ENCODE measurements at regions not wholly inside any gene's neighbourhood (a gene's known extent, or its start where the extent isn't known, plus 50 kb on each side); places are given as distances from the start of the nearest gene placed in this dataset.
A peak's percentile ranks its signal among the peaks of the same experiment; 100 is the strongest.
"Not testable (repeated sequence)": the region's sequence is repeated elsewhere in the genome, so short reads cannot be mapped to it uniquely, and the experiment has no call there.

DNA sequence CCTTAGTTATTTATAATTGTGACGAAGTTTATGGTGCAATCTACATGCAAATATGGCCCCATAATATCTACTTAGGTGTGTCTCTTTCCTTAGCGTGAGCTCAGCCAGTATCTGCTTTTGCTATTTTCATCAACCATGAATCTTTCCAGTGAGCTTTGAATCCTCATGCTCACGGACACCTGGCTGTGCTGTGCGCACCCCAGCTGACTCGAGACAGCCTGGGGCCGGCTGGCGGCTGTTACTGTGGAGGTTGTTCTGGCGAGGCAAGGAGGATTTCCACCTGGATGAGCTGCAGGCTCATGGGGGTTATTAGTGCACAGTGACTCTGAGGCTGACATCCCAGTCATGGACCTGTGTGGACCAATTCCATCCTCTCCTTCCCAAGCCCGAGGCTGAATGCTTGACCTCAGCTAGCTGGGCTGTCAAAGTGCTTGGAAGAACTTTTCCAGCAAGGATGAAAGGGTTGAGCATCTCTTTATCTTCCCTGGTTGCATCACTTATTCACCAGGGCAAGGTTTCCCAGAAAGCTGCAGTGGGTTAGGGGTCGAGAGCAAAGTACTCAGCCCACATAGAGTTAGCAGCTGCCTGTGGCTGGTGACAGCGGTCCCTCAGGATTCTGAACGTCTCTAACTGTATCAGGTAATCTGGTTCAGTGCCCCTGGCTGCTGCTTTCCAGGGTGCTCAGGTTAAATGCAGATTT, 141.7 kb downstream of the ARL4C start:
- peak; percentile 9 for DNase-seq (ENCODE audit: extremely low read depth, insufficient read length)
- H3K36me3 ChIP-seq (ENCODE audit: control insufficient read depth, insufficient read depth, low read length) = no peaks in the 10 kb centered on the region
- TF ChIP-seq, protein P1, sequence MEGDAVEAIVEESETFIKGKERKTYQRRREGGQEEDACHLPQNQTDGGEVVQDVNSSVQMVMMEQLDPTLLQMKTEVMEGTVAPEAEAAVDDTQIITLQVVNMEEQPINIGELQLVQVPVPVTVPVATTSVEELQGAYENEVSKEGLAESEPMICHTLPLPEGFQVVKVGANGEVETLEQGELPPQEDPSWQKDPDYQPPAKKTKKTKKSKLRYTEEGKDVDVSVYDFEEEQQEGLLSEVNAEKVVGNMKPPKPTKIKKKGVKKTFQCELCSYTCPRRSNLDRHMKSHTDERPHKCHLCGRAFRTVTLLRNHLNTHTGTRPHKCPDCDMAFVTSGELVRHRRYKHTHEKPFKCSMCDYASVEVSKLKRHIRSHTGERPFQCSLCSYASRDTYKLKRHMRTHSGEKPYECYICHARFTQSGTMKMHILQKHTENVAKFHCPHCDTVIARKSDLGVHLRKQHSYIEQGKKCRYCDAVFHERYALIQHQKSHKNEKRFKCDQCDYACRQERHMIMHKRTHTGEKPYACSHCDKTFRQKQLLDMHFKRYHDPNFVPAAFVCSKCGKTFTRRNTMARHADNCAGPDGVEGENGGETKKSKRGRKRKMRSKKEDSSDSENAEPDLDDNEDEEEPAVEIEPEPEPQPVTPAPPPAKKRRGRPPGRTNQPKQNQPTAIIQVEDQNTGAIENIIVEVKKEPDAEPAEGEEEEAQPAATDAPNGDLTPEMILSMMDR (IDR thresholded peaks at IDR 0.05; ENCODE audit: insufficient read depth, low read length, poor library complexity, severe bottlenecking) = no peak

DNA sequence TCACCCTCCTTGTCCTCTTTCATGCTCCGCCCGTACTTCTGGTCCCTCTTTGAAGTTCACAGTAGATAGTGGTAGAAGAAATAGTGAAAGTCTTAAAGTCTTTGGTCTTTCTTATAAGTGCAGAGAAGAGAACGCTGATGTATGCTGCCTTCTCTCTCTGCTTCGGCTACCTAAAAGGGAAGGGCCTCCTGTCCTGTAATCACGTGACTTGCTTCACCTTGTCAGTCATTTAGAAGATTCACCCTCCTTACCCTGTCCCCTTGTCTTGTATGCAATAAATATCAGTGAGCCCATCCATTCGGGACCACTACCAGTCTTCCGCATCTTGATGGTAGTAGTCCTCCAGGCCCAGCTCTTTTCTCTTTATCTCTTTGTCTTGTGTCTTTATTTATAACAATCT, 144.6 kb downstream of the ARL4C start:
- H3K4me3 ChIP-seq (replicated peaks; ENCODE audit: low read depth, low read length) = no peak overlapping the region
- no peaks in the 10 kb centered on the region for H3K36me3 ChIP-seq (ENCODE audit: control insufficient read depth, insufficient read depth, low read length)
- TF ChIP-seq, protein P1 (IDR thresholded peaks at IDR 0.05; ENCODE audit: insufficient read depth, low read length, poor library complexity, severe bottlenecking) = no peak
- no peak for DNase-seq (ENCODE audit: extremely low read depth, insufficient read length)
- H3K27me3 ChIP-seq (replicated peaks; ENCODE audit: control insufficient read depth, insufficient read depth, low read length) = no peaks in the 10 kb centered on the region

More for the DNA sequence above, 141.7 kb downstream of the ARL4C start:
- no peak overlapping the region for H3K4me3 ChIP-seq (replicated peaks; ENCODE audit: low read depth, low read length)
- no peaks in the 10 kb centered on the region for H3K27me3 ChIP-seq (replicated peaks; ENCODE audit: control insufficient read depth, insufficient read depth, low read length)

DNA sequence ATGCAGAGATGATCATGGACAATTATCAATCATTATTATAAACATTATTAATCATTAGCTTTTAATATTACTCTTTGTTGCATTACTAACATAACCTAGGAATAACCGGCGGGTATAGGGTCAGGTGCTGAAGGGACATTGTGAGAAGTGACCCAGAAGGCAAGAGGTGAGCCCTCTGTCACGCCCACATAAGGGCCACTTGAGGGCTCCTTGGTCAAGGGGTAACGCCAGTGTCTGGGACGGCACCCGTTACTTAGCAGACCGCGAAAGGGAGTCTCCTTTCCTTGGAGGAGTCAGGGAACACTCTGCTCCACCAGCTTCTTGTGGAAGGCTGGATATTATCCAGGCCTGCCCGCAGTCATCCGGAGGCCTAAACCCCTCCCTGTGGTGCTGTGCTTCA, 145.0 kb downstream of the ARL4C start:
- H3K27me3 ChIP-seq (replicated peaks; ENCODE audit: control insufficient read depth, insufficient read depth, low read length); H3K4me3 ChIP-seq (replicated peaks; ENCODE audit: low read depth, low read length); DNase-seq (ENCODE audit: extremely low read depth, insufficient read length); H3K36me3 ChIP-seq (ENCODE audit: control insufficient read depth, insufficient read depth, low read length): not testable (repeated sequence)

DNA sequence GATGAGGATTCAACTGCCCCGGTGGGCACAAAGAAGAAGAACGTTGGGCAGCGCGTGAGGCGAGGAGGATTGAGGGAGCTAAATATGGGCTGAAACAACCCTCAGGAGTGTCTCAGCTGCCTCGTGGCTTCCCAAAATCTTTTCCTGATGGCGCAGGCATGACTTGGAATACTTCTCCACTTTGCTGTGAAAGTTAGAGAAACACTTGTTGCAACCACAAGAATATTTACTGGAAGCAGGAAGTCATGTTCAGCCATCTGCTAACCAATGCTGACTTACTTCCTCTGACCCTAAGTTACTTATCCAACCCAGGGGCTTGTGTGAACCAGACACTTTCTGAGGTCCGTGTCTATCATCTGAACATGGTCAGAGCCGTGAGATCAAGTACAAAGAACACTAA, 148.8 kb downstream of the ARL4C start:
- H3K27me3 ChIP-seq (replicated peaks; ENCODE audit: control insufficient read depth, insufficient read depth, low read length) = no peaks in the 10 kb centered on the region
- TF ChIP-seq, protein P1 (IDR thresholded peaks at IDR 0.05; ENCODE audit: insufficient read depth, low read length, poor library complexity, severe bottlenecking) = no peak
- no peak overlapping the region for H3K4me3 ChIP-seq (replicated peaks; ENCODE audit: low read depth, low read length)
- no peak for DNase-seq (ENCODE audit: extremely low read depth, insufficient read length)
- no peaks in the 10 kb centered on the region for H3K36me3 ChIP-seq (ENCODE audit: control insufficient read depth, insufficient read depth, low read length)

DNA sequence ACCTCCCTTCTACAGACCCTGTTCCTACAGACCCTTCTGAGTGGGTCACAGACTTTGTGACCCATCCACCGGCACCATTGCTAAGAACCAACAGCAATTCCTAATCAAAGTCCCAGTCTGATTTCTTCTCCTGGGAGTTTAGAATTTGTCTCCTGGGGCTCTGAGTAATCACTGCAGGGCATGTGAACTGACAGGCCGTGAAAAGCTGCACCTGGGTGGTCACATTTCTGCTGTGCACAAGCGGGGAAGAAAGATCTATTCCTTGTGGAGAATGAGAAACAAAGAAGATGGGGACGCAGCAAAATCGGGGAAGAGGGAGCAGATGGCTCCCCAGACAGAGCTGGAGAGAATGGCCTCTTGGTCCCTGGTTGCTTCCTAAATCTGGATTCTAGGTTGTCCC, 151.0 kb downstream of the ARL4C start:
- H3K36me3 ChIP-seq (ENCODE audit: control insufficient read depth, insufficient read depth, low read length) = no peaks in the 10 kb centered on the region
- TF ChIP-seq, protein P1 (IDR thresholded peaks at IDR 0.05; ENCODE audit: insufficient read depth, low read length, poor library complexity, severe bottlenecking) = no peak
- no peak for DNase-seq (ENCODE audit: extremely low read depth, insufficient read length)
- no peaks in the 10 kb centered on the region for H3K27me3 ChIP-seq (replicated peaks; ENCODE audit: control insufficient read depth, insufficient read depth, low read length)
- no peak overlapping the region for H3K4me3 ChIP-seq (replicated peaks; ENCODE audit: low read depth, low read length)

DNA sequence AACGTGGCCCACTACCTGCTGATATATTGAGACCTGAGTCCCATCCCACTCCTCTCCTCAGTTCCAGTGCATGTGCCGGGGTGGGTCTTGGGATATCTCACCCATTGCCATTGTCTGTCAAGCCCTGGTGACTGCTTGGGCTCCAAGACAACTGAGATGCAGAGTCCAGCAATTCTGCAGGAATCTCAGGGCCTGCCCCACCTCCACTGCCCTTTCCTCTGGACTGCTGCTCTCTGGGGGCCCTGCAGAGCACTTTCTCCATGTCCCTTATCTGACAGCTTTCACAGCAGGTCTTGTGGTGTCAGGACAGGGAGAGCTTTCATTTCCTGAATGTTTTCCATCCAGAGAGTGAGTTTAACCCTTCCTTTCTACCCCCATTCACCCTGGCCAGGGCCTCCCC, 152.9 kb downstream of the ARL4C start:
- TF ChIP-seq, protein P1 (IDR thresholded peaks at IDR 0.05; ENCODE audit: insufficient read depth, low read length, poor library complexity, severe bottlenecking) = no peak
- H3K36me3 ChIP-seq (ENCODE audit: control insufficient read depth, insufficient read depth, low read length) = no peaks in the 10 kb centered on the region
- H3K27me3 ChIP-seq (replicated peaks; ENCODE audit: control insufficient read depth, insufficient read depth, low read length) = no peaks in the 10 kb centered on the region
- no peak for DNase-seq (ENCODE audit: extremely low read depth, insufficient read length)
- H3K4me3 ChIP-seq (replicated peaks; ENCODE audit: low read depth, low read length) = no peak overlapping the region
